ENCODE measurements at regions not wholly inside any gene's neighbourhood (a gene's known extent, or its start where the extent isn't known, plus 50 kb on each side); places are given as distances from the start of the nearest gene placed in this dataset.

DNA sequence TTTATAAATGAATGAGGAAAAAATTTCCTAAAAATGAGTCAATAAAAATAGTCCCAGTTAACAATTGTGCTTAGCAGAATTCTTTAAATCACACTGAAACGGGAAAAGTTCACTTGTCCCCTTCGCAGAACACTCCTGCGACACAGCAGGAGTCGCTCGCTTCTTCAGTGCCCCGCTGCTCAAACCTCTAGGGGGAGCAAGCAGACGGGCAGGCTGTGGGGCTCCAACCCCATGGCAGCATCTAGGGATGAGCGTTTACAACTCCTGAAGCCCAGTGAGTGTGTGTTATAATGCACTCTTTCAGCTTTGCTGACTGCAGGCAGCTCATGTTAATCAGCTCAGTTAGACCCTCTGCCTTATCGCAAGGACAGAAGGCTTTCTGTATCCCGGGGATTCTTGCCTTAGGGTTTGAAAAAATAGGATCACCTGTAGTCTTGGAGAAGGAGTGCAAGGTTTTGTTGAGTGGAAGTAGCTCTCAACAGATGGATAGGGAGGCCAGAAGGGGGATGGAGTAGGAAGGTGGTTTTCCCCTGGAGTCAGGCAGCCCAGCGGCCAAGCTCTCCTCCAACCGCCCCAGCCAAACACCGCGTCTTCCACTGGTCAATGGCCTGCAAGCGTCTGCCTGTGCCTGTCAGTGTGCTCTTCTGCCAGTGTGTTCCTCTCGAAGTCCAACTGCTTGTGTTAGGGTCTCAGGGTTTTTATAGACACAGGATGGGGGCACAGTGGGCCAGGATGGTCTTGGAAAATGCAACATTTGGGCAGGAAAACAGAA is 1977.7 kb upstream of the LRRTM1 start:
- WGBS, 2 donors, result 79 to 81% methylated on average over 16 of the region's 16 CpGs

DNA sequence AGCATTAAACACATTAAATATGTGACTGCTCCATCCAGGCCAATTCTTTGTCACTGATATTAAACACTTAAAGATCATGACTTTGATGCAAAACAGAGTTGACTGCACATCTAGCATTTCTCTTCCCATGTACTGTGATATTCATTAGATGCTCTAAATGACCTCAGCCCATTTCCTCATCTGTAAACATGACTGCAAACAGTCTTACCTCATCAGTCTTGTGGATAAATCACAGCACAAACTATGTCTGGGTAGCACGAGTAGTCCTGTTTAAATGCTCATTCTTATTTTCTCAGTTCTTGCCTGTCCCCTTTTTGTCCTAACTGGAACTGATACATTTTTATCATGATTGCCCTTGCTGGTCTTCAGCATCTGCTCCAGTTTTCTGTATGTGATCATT is 1974.8 kb upstream of the LRRTM1 start:
- Histone ChIP-seq H3K4me3 (ENCODE audit: low read depth in 1 of 2, low read length in 2 of 2) (no peak overlapping the region), H3K27me3 (ENCODE audit: control insufficient read depth in 1 of 2, insufficient read depth in 2 of 2, low read length in 2 of 2) (no peaks in the 10 kb centered on the region), H3K27ac (ENCODE audit: low read depth in 2 of 2, low read length in 1 of 2) (no peak overlapping the region), H3K9me3 (ENCODE audit: control insufficient read depth in 2 of 2, insufficient read depth in 1 of 2, low read depth in 1 of 2, low read length in 1 of 2) (no peaks in the 10 kb centered on the region), H3K4me1 (ENCODE audit: control insufficient read depth in 2 of 2, insufficient read depth in 2 of 2, low read length in 1 of 2) (no peaks in the 10 kb centered on the region), H3K36me3 (ENCODE audit: control insufficient read depth in 2 of 2, insufficient read depth in 2 of 2, low read length in 1 of 2) (no peaks in the 10 kb centered on the region)
- WGBS, 2 donors, result 51 to 65% methylated on average over 1 of the region's 1 CpG

More for the DNA sequence above, 1977.7 kb upstream of the LRRTM1 start:
- Histone ChIP-seq H3K9me3 (ENCODE audit: control insufficient read depth in 2 of 2, insufficient read depth in 1 of 2, low read depth in 1 of 2, low read length in 1 of 2) (no peaks in the 10 kb centered on the region), H3K27me3 (ENCODE audit: control insufficient read depth in 1 of 2, insufficient read depth in 2 of 2, low read length in 2 of 2) (no peaks in the 10 kb centered on the region), H3K36me3 (ENCODE audit: control insufficient read depth in 2 of 2, insufficient read depth in 2 of 2, low read length in 1 of 2) (no peaks in the 10 kb centered on the region), H3K4me1 (ENCODE audit: control insufficient read depth in 2 of 2, insufficient read depth in 2 of 2, low read length in 1 of 2) (no peaks in the 10 kb centered on the region), H3K4me3 (ENCODE audit: low read depth in 1 of 2, low read length in 2 of 2) (no peak overlapping the region), H3K27ac (ENCODE audit: low read depth in 2 of 2, low read length in 1 of 2) (no peak overlapping the region)

DNA sequence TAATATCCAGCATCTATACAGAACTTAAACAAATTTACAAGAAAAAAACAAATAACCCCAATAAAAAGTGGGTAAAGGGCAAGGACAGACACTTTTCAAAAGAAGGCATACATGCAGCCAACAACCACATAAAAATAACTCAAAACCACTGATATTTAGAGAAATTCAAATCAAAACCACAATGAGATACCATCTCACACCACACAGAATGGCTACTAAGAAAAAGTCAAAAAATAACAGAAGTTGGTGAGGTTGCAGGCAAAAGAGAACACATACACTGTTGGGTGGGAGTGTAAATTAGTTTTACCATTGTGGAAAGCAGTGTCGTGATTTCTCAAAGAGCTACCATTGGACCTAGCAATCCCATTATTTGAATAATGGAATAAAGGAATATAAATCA is 1973.9 kb upstream of the LRRTM1 start:
- Histone ChIP-seq H3K27me3 (ENCODE audit: control insufficient read depth in 1 of 2, insufficient read depth in 2 of 2, low read length in 2 of 2) (no peaks in the 10 kb centered on the region), H3K27ac (ENCODE audit: low read depth in 2 of 2, low read length in 1 of 2) (no peak overlapping the region), H3K4me1 (ENCODE audit: control insufficient read depth in 2 of 2, insufficient read depth in 2 of 2, low read length in 1 of 2) (no peaks in the 10 kb centered on the region), H3K4me3 (ENCODE audit: low read depth in 1 of 2, low read length in 2 of 2) (no peak overlapping the region), H3K36me3 (ENCODE audit: control insufficient read depth in 2 of 2, insufficient read depth in 2 of 2, low read length in 1 of 2) (no peaks in the 10 kb centered on the region), H3K9me3 (ENCODE audit: control insufficient read depth in 2 of 2, insufficient read depth in 1 of 2, low read depth in 1 of 2, low read length in 1 of 2) (no peaks in the 10 kb centered on the region)
- WGBS, 2 donors, result 85 to 88% methylated on average over 1 of the region's 1 CpG

DNA sequence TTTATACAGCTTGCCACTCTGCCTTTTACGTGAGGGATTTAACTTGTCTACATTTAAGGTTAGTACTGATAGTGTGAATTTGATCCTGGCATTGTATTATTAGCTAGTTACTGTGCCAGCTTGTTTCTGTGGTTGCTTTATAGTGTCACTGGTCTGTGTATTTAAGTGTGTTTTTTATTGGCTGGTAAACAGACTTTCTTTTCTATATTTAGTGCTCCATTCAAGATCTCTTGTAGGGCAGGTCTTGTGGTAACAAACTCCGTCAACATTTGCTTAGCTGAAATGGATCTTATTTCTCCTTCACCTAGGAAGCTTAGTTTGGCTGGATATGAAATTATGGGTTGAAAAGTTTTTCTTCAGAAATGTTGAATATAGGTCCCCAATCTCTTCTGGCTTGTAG is 1971.0 kb upstream of the LRRTM1 start:
- WGBS, 2 donors, result 52 to 55% methylated on average over 2 of the region's 2 CpGs
- no peaks in the 10 kb centered on the region for H3K4me1 ChIP-seq (ENCODE audit: control insufficient read depth in 2 of 2, insufficient read depth in 2 of 2, low read length in 1 of 2)
- H3K27me3 ChIP-seq (ENCODE audit: control insufficient read depth in 1 of 2, insufficient read depth in 2 of 2, low read length in 2 of 2), result no peaks in the 10 kb centered on the region
- H3K27ac ChIP-seq (ENCODE audit: low read depth in 2 of 2, low read length in 1 of 2), result no peak overlapping the region
- no peak overlapping the region for H3K4me3 ChIP-seq (ENCODE audit: low read depth in 1 of 2, low read length in 2 of 2)
- no peaks in the 10 kb centered on the region for H3K36me3 ChIP-seq (ENCODE audit: control insufficient read depth in 2 of 2, insufficient read depth in 2 of 2, low read length in 1 of 2)
- no peaks in the 10 kb centered on the region for H3K9me3 ChIP-seq (ENCODE audit: control insufficient read depth in 2 of 2, insufficient read depth in 1 of 2, low read depth in 1 of 2, low read length in 1 of 2)

DNA sequence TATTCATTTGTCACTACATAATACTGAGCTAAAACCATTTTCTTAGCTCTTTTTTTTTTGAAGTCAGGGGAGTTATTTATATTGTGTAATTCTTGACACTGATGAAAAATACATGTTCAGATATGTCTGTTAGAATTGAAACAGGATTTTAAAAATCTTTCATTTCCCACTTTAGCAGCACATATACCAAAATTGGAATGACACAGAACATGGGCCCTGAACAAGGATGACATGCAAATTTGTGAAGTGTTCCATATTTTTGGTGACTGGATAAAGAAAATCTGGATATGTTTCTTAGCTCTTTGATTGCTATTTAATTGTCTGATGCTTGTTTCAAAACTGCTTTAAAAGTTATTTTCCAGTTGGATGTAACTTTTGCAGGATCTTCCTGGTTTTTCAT is 1963.9 kb upstream of the LRRTM1 start:
- H3K4me1 ChIP-seq (ENCODE audit: control insufficient read depth in 2 of 2, insufficient read depth in 2 of 2, low read length in 1 of 2), result no peaks in the 10 kb centered on the region

DNA sequence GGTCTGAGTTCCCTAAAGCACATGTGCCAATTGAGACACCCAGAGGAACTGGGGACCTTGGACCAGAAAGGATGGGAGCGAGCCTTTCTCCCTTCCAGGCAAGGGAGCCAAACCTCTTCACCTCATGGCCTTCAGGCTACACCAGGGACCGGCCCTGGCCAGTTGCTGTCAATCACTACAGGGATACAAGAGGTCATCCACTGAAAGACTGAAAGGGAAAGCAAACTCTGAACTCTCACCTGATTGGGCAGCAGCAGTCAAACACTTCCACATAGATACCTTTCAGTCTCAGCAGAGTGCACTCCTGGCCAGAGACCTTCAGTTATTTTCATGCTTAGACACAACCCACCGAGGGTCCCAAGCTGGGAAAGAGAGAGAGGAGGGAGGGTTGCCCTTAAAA is 1956.0 kb upstream of the LRRTM1 start:
- Histone ChIP-seq H3K4me3 (ENCODE audit: low read depth in 1 of 2, low read length in 2 of 2) (no peak overlapping the region), H3K36me3 (ENCODE audit: control insufficient read depth in 2 of 2, insufficient read depth in 2 of 2, low read length in 1 of 2) (no peaks in the 10 kb centered on the region), H3K4me1 (ENCODE audit: control insufficient read depth in 2 of 2, insufficient read depth in 2 of 2, low read length in 1 of 2) (no peaks in the 10 kb centered on the region), H3K27me3 (ENCODE audit: control insufficient read depth in 1 of 2, insufficient read depth in 2 of 2, low read length in 2 of 2) (no peaks in the 10 kb centered on the region), H3K27ac (ENCODE audit: low read depth in 2 of 2, low read length in 1 of 2) (no peak overlapping the region), H3K9me3 (ENCODE audit: control insufficient read depth in 2 of 2, insufficient read depth in 1 of 2, low read depth in 1 of 2, low read length in 1 of 2) (peaks cover 0 to 11% of the 10 kb centered on the region in 2 donors)
- WGBS, 2 donors, result 77 to 78% methylated on average over 3 of the region's 3 CpGs

More for the DNA sequence above, 1963.9 kb upstream of the LRRTM1 start:
- Histone ChIP-seq H3K27me3 (ENCODE audit: control insufficient read depth in 1 of 2, insufficient read depth in 2 of 2, low read length in 2 of 2) (no peaks in the 10 kb centered on the region), H3K27ac (ENCODE audit: low read depth in 2 of 2, low read length in 1 of 2) (no peak overlapping the region), H3K36me3 (ENCODE audit: control insufficient read depth in 2 of 2, insufficient read depth in 2 of 2, low read length in 1 of 2) (no peaks in the 10 kb centered on the region), H3K9me3 (ENCODE audit: control insufficient read depth in 2 of 2, insufficient read depth in 1 of 2, low read depth in 1 of 2, low read length in 1 of 2) (no peaks in the 10 kb centered on the region), H3K4me3 (ENCODE audit: low read depth in 1 of 2, low read length in 2 of 2) (no peak overlapping the region)

DNA sequence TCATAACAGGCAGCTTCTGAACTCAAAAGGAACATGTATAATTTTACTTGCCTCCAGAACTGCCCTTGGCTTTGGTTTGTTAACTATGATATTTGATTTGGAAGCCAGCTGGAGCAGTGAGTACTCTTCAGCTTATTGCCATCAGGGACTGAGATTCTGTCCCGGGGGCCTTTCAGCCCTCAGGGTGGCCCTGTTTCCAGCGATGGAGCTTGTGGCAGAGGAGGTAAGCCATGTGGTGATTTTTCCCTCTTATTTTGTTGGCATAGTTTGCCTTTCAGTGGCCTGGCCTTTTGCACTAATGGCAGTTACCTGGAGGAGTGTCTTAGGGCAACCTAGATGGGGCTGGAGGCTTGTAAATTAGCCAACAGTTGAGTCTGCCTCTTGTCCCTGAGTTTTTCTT is 1955.0 kb upstream of the LRRTM1 start:
- 80 to 86% methylated on average over 2 of the region's 2 CpGs for WGBS, 2 donors
- no peak overlapping the region for H3K27ac ChIP-seq (ENCODE audit: low read depth in 2 of 2, low read length in 1 of 2)
- H3K4me3 ChIP-seq (ENCODE audit: low read depth in 1 of 2, low read length in 2 of 2), result no peak overlapping the region
- H3K36me3 ChIP-seq (ENCODE audit: control insufficient read depth in 2 of 2, insufficient read depth in 2 of 2, low read length in 1 of 2), result no peaks in the 10 kb centered on the region
- H3K4me1 ChIP-seq (ENCODE audit: control insufficient read depth in 2 of 2, insufficient read depth in 2 of 2, low read length in 1 of 2), result no peaks in the 10 kb centered on the region
- no peaks in the 10 kb centered on the region for H3K27me3 ChIP-seq (ENCODE audit: control insufficient read depth in 1 of 2, insufficient read depth in 2 of 2, low read length in 2 of 2)
- peaks cover 0 to 11% of the 10 kb centered on the region in 2 donors for H3K9me3 ChIP-seq (ENCODE audit: control insufficient read depth in 2 of 2, insufficient read depth in 1 of 2, low read depth in 1 of 2, low read length in 1 of 2)

DNA sequence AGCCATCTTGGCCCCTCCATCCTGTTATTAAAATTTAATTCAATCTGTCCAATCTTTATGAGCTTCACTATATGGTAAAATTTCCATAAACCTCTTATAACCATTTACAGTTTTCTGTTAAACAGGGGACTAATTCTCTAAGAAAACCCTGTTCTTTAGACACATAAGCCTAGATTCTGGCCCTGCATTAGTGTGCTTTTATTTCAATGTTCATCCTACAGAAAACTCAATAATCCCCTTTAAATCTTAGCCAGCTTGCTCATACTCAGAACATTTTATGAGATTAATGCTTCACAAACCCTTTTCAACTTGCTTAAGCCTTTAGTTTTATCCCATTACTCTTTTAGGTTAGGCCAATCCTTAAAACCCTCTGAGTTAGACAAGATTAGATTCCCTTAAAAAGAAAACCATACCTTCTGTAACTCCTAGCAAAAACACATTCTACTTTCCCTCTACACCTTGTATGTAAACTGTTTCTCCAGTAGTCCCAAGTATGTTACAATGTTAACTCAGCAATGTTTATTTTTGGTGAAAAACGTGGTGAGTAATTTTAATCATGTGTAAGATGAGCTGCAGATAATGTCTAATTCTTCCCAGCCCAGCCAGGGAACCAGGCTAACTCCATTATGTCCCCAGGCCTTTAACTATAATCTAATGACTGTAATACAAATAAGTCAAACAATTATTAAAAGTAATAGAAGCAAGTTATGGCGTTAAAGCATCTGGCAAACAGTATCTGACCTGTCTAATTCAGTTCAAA is 1953.4 kb upstream of the LRRTM1 start:
- Histone ChIP-seq H3K9me3 (ENCODE audit: control insufficient read depth in 2 of 2, insufficient read depth in 1 of 2, low read depth in 1 of 2, low read length in 1 of 2) (peaks cover 0 to 8% of the 10 kb centered on the region in 2 donors), H3K27me3 (ENCODE audit: control insufficient read depth in 1 of 2, insufficient read depth in 2 of 2, low read length in 2 of 2) (no peaks in the 10 kb centered on the region), H3K4me1 (ENCODE audit: control insufficient read depth in 2 of 2, insufficient read depth in 2 of 2, low read length in 1 of 2) (no peaks in the 10 kb centered on the region), H3K27ac (ENCODE audit: low read depth in 2 of 2, low read length in 1 of 2) (no peak overlapping the region), H3K36me3 (ENCODE audit: control insufficient read depth in 2 of 2, insufficient read depth in 2 of 2, low read length in 1 of 2) (no peaks in the 10 kb centered on the region), H3K4me3 (ENCODE audit: low read depth in 1 of 2, low read length in 2 of 2) (no peak overlapping the region)
- WGBS, 2 donors, result 18 to 26% methylated on average over 2 of the region's 2 CpGs

DNA sequence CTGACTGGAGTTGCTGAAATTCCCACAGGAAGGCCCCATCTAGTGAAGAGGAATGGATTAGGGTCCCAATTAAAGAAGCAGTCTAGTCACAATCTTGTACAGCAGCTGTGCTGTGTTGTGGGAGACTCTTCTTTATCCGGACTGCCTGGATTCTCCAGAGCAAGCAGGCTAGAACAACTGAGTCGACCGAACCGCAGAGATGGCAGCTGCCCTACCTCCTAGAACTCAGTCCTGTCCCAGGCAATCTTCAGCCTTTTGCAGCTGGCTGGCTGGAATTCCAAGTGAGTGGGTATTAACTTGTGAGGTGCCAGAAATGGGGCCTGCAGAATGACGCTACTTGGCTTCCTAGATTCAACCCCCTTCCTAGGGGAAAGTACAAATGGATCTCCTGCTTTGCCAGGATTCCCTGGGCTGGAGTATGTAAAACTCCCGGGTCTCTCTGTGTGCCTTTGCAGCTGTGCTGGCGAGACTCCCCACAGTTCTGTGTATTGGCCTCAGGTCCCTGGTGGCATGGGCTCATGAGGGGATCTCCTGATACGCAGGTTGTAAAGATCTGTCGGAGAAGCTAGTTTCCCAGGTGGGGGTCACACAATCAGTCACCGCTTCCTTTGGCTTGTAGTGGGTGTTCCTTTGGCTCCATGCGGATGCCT is 1952.6 kb upstream of the LRRTM1 start:
- H3K4me3 ChIP-seq (ENCODE audit: low read depth in 1 of 2, low read length in 2 of 2), result no peak overlapping the region
- 84 to 95% methylated on average over 11 of the region's 11 CpGs for WGBS, 2 donors
- H3K27ac ChIP-seq (ENCODE audit: low read depth in 2 of 2, low read length in 1 of 2), result no peak overlapping the region
- H3K4me1 ChIP-seq (ENCODE audit: control insufficient read depth in 2 of 2, insufficient read depth in 2 of 2, low read length in 1 of 2), result no peaks in the 10 kb centered on the region
- H3K36me3 ChIP-seq (ENCODE audit: control insufficient read depth in 2 of 2, insufficient read depth in 2 of 2, low read length in 1 of 2), result no peaks in the 10 kb centered on the region
- H3K27me3 ChIP-seq (ENCODE audit: control insufficient read depth in 1 of 2, insufficient read depth in 2 of 2, low read length in 2 of 2), result no peaks in the 10 kb centered on the region
- peaks cover 0 to 5% of the 10 kb centered on the region in 2 donors for H3K9me3 ChIP-seq (ENCODE audit: control insufficient read depth in 2 of 2, insufficient read depth in 1 of 2, low read depth in 1 of 2, low read length in 1 of 2)

Data from esophagus (tissue), 2 donors.